Testis (tissue), 2 donors: ENCODE measurements at regions not wholly inside any gene's neighbourhood (a gene's known extent, or its start where the extent isn't known, plus 50 kb on each side); places are given as distances from the start of the nearest gene placed in this dataset.

Experiments used
- DNase-seq: peaks from one replicate; pipeline ENCODE4 v3.0.0-alpha.2; 2019
- H3K27ac ChIP-seq, 2 donors: fragments of 200-600 bp; sonication (generic); one replicate each; pipeline ENCODE4 v1.5.1; 2019
- H3K27me3 ChIP-seq: fragments of 200-600 bp; sonication (generic); one replicate; pipeline ENCODE4 v1.5.1; 2019
- H3K36me3 ChIP-seq: fragments of 200-600 bp; sonication (generic); one replicate; pipeline ENCODE4 v1.5.1; 2017; ENCODE audit warnings: low read depth; ENCODE audit errors: missing control alignments
- H3K4me1 ChIP-seq: fragments of 200-600 bp; sonication (generic); one replicate; pipeline ENCODE4 v1.5.1; 2019
- H3K4me3 ChIP-seq, 2 donors: fragments of 200-600 bp; sonication (generic); one replicate each; pipeline ENCODE4 v1.5.1; 2017 to 2019
- H3K9me3 ChIP-seq: fragments of 200-600 bp; sonication (generic); one replicate; pipeline ENCODE4 v1.5.1; 2017
- CTCF ChIP-seq, 3 experiments: fragments of 450-650 bp in 2 of 3; fragments of 200-600 bp in 1 of 3; sonication (generic) in 1 of 3; IDR thresholded peaks; one replicate each; pipeline ENCODE4 v1.5.1; 2016 to 2019; ENCODE audit warnings: antibody characterized with exemption in 3 of 3, mild to moderate bottlenecking in 2 of 3, moderate library complexity in 1 of 3
- POLR2A ChIP-seq: fragments of 450-650 bp; IDR thresholded peaks from one replicate; pipeline ENCODE4 v1.6.1; 2017; ENCODE audit warnings: antibody characterized with exemption, mild to moderate bottlenecking, moderate library complexity
- WGBS, 2 donors: methylation state at CpG; one replicate each; pipeline ENCODE4 v1.1.5; 2018; 5-methylcytosine and 5-hydroxymethylcytosine counted together
- intact Hi-C: fragments of 100-400 bp; cut with DNase I; formaldehyde crosslinking; loops from one replicate; pipeline ENCODE4 v1.15.1; 2023; ENCODE audit warnings: low total_unique reads

GRCh38 chr10:75335191-75335590 lies 66.4 kb downstream of the ZNF503 start:
- H3K27ac ChIP-seq, result no peak overlapping the region
- WGBS, 2 donors, result 70 to 85% methylated on average over 1 of the region's 1 CpG
- DNase-seq, result no peak

GRCh38 chr10:75334720-75335119 lies 66.8 kb downstream of the ZNF503 start:
- H3K27ac ChIP-seq, result no peak overlapping the region
- intact Hi-C loops, result no loop called here
- no peak for TF ChIP-seq POLR2A
- no peak for TF ChIP-seq CTCF (IDR thresholded peaks at IDR 0.05)
- H3K36me3 ChIP-seq, result no peaks in the 10 kb centered on the region
- no peaks in the 10 kb centered on the region for H3K27me3 ChIP-seq
- H3K4me1 ChIP-seq, result no peaks in the 10 kb centered on the region
- H3K4me3 ChIP-seq, result no peak overlapping the region
- 71 to 93% methylated on average over 1 of the region's 1 CpG for WGBS, 2 donors
- no peak for DNase-seq
- no peaks in the 10 kb centered on the region for H3K9me3 ChIP-seq

More at GRCh38 chr10:75335191-75335590, 66.4 kb downstream of the ZNF503 start:
- TF ChIP-seq CTCF (IDR thresholded peaks at IDR 0.05) (no peak), POLR2A (no peak)
- H3K36me3 ChIP-seq, result no peaks in the 10 kb centered on the region
- intact Hi-C loops, result no loop called here
- no peaks in the 10 kb centered on the region for H3K9me3 ChIP-seq
- no peaks in the 10 kb centered on the region for H3K27me3 ChIP-seq
- H3K4me1 ChIP-seq, result no peaks in the 10 kb centered on the region
- H3K4me3 ChIP-seq, result no peak overlapping the region

GRCh38 chr10:75332081-75332480 lies 69.5 kb downstream of the ZNF503 start:
- intact Hi-C loops, result no loop called here
- no peak overlapping the region for H3K27ac ChIP-seq
- H3K36me3 ChIP-seq, result no peaks in the 10 kb centered on the region
- H3K9me3 ChIP-seq, result no peaks in the 10 kb centered on the region
- DNase-seq, result no peak
- 90 to 100% methylated on average over 1 of the region's 1 CpG for WGBS, 2 donors
- no peak overlapping the region for H3K4me3 ChIP-seq
- no peak for TF ChIP-seq POLR2A
- TF ChIP-seq CTCF (IDR thresholded peaks at IDR 0.05), result no peak
- H3K27me3 ChIP-seq, result no peaks in the 10 kb centered on the region
- H3K4me1 ChIP-seq, result no peaks in the 10 kb centered on the region

- 100% methylated on average over 1 of the region's 1 CpG for WGBS, 2 donors
- intact Hi-C loops, result no loop called here
Measured at GRCh38 chr10:75331081-75331480, 70.5 kb downstream of the ZNF503 start.

More at GRCh38 chr10:75331081-75331480, 70.5 kb downstream of the ZNF503 start:
- H3K27me3 ChIP-seq, result no peaks in the 10 kb centered on the region
- H3K27ac ChIP-seq, result no peak overlapping the region
- TF ChIP-seq CTCF (IDR thresholded peaks at IDR 0.05) (no peak), POLR2A (no peak)
- H3K36me3 ChIP-seq, result no peaks in the 10 kb centered on the region
- no peaks in the 10 kb centered on the region for H3K9me3 ChIP-seq
- H3K4me3 ChIP-seq, result no peak overlapping the region
- H3K4me1 ChIP-seq, result no peaks in the 10 kb centered on the region
- DNase-seq, result no peak
